T-helper 2 cell treated with Interferon-gamma antibody and Interleukin-4, amounts not matched to agents 5 μg/mL and 100 μg/mL, for 36 hours (primary cell): ENCODE measurements at regions not wholly inside any gene's neighbourhood (a gene's known extent, or its start where the extent isn't known, plus 50 kb on each side); places are given as distances from the start of the nearest gene placed in this dataset.
"Not testable (repeated sequence)": the region's sequence is repeated elsewhere in the genome, so short reads cannot be mapped to it uniquely, and the experiment has no call there.

Source experiments
- DNase-seq: peaks from one replicate; pipeline ENCODE4 v3.0.0; 2021; ENCODE audit warnings: low spot score
- H3K27ac Mint-ChIP-seq: one replicate; pipeline ENCODE4 v1.8.0; 2021; ENCODE audit warnings: mild to moderate bottlenecking, mixed read lengths
- H3K27me3 Mint-ChIP-seq: one replicate; pipeline ENCODE4 v1.8.0; 2021; ENCODE audit warnings: low read depth, mixed read lengths
- H3K36me3 Mint-ChIP-seq: one replicate; pipeline ENCODE4 v1.8.0; 2021; ENCODE audit warnings: low read depth, mixed read lengths
- H3K4me1 Mint-ChIP-seq: one replicate; pipeline ENCODE4 v1.8.0; 2021; ENCODE audit warnings: low read depth, mixed read lengths
- H3K4me3 Mint-ChIP-seq: one replicate; pipeline ENCODE4 v1.8.0; 2022; ENCODE audit warnings: mild to moderate bottlenecking, moderate library complexity, mixed read lengths
- H3K9me3 Mint-ChIP-seq: one replicate; pipeline ENCODE4 v1.8.0; 2021; ENCODE audit warnings: mixed read lengths

- H3K9me3 Mint-ChIP-seq, H3K4me3 Mint-ChIP-seq, DNase-seq, H3K27me3 Mint-ChIP-seq, H3K36me3 Mint-ChIP-seq, H3K27ac Mint-ChIP-seq, H3K4me1 Mint-ChIP-seq: not testable (repeated sequence)
Measured at GRCh38 chr5:111612013-111612630, 99.8 kb upstream of the STARD4 start.

DNA sequence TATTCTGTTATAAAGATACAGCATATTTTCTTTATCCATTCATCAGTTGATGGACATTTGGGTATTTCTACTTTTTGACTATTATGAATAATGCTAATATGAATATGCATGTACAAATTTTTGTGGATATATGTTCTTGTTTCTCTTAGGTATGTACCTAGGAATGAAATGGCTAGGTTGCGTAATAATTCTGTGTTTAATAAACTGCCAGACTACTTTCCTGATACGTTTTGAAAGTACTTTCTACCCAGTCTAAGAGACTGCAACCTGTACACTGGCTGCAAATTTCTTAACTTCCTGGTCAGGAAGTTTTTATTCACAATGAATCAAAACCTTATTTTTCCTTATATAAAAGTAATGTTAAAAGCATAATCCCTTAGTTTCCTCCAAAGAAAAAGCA is 93.9 kb upstream of the STARD4 start:
- no peak for DNase-seq
- peaks cover 5% of the 10 kb centered on the region for H3K9me3 Mint-ChIP-seq
- H3K4me1 Mint-ChIP-seq: no peaks in the 10 kb centered on the region
- peaks cover 2% of the 10 kb centered on the region for H3K27me3 Mint-ChIP-seq
- H3K36me3 Mint-ChIP-seq: no peaks in the 10 kb centered on the region
- H3K27ac Mint-ChIP-seq: no peak overlapping the region
- H3K4me3 Mint-ChIP-seq: no peak overlapping the region

DNA sequence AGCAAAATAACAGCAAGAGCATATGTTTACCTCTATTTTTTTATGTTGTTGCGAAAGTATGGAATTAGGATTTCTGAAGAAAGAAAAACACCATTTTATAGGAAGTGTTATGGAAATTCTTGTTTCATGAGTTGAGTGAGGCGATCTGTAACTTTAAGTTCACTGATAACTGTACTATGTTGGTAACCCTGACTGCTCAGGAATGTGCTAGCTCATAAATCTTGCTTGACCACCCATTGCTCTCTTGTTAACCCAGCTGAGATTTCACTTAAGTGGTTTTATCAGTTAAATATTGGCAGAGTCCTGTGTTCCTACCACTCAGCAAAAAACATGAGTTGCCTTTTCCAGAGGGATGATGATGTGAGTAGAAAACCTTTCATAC is 91.1 kb upstream of the STARD4 start:
- Mint-ChIP-seq H3K4me3 (no peak overlapping the region), H3K27me3 (peaks cover 2% of the 10 kb centered on the region), H3K4me1 (no peaks in the 10 kb centered on the region), H3K36me3 (no peaks in the 10 kb centered on the region), H3K9me3 (no peaks in the 10 kb centered on the region), H3K27ac (no peak overlapping the region)
- DNase-seq: no peak

- no peak for DNase-seq
Measured at GRCh38 chr5:111602817-111603445, 90.6 kb upstream of the STARD4 start.

DNA sequence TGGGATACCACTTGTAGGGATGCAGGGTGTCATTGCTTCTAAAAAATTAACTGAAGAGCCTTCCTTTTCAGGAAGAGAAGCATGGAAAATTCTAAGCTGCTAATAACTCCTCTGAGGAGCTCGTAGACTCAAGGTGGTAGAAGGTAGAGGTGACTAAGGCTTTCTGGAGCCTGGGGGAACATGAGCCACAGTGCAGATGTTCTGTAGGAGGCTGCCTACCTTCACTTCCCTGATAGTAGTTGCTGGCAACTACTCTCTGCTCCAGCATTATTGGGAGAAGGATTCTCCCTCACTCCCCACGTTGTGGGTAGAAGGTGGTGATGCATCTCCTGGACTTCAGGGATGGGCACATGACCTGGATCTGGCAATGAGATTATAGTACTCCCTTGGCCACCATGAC is 86.7 kb upstream of the STARD4 start:
- peaks cover 4% of the 10 kb centered on the region for H3K9me3 Mint-ChIP-seq
- no peak for DNase-seq
- no peaks in the 10 kb centered on the region for H3K36me3 Mint-ChIP-seq
- no peak overlapping the region for H3K27ac Mint-ChIP-seq
- no peaks in the 10 kb centered on the region for H3K4me1 Mint-ChIP-seq
- no peak overlapping the region for H3K4me3 Mint-ChIP-seq
- H3K27me3 Mint-ChIP-seq: no peaks in the 10 kb centered on the region

More at GRCh38 chr5:111602817-111603445, 90.6 kb upstream of the STARD4 start:
- Mint-ChIP-seq H3K27me3 (peaks cover 2% of the 10 kb centered on the region), H3K4me1 (no peaks in the 10 kb centered on the region), H3K4me3 (no peak overlapping the region), H3K36me3 (no peaks in the 10 kb centered on the region), H3K27ac (no peak overlapping the region), H3K9me3 (no peaks in the 10 kb centered on the region)

DNA sequence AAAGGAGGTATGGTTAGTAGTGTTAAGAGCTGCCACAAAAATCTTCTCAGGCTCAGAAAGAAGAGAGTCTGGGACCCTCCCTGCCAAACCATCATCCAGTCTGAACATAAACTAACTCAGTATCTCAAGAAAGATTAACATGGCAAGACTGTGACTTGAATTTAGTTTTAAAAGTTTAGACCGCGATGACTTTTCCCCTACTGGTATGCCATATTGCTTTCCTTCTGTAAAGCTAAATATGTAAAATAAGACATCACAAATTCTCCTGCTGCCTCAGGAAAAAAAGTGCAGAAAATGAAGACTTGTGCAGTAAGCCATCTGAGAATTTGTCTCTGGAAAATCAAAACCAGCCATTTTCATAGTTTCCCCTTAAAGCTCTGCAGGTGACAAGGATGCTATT is 85.2 kb upstream of the STARD4 start:
- Mint-ChIP-seq H3K4me3 (no peak overlapping the region), H3K9me3 (peaks cover 4% of the 10 kb centered on the region), H3K27ac (no peak overlapping the region), H3K36me3 (no peaks in the 10 kb centered on the region), H3K27me3 (no peaks in the 10 kb centered on the region), H3K4me1 (no peaks in the 10 kb centered on the region)
- DNase-seq: no peak

GRCh38 chr5:111596705-111597104 is 84.4 kb upstream of the STARD4 start:
- Mint-ChIP-seq H3K4me3 (no peak overlapping the region), H3K27me3 (no peaks in the 10 kb centered on the region), H3K9me3 (peaks cover 4% of the 10 kb centered on the region), H3K27ac (no peak overlapping the region), H3K36me3 (no peaks in the 10 kb centered on the region), H3K4me1 (no peaks in the 10 kb centered on the region)
- DNase-seq: no peak

DNA sequence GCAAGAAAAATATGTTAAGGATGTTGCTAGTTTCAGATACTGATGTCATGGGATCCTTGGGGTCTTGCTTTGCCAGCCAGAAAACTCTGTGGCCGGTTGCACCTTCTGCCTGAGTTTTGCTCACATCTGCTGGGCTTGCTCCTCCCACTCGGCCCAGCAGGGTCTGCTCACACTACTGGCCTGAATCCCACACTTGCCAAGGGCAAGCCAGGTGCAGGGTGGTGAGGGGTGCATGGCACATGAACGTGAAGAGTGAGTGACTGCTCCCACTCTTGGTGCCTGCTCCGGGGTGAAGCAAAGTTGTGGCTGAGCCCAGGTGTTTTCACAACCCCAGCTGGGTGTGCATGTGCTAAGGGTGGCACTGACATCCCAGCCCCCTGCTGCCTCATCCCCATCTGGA is 83.1 kb upstream of the STARD4 start:
- no peaks in the 10 kb centered on the region for H3K36me3 Mint-ChIP-seq
- DNase-seq: no peak
- no peak overlapping the region for H3K27ac Mint-ChIP-seq
- no peaks in the 10 kb centered on the region for H3K27me3 Mint-ChIP-seq
- no peaks in the 10 kb centered on the region for H3K4me1 Mint-ChIP-seq
- peaks cover 4% of the 10 kb centered on the region for H3K9me3 Mint-ChIP-seq
- no peak overlapping the region for H3K4me3 Mint-ChIP-seq

GRCh38 chr5:111589316-111589715 is 77.0 kb upstream of the STARD4 start:
- H3K4me3 Mint-ChIP-seq: no peak overlapping the region
- peaks cover 10% of the 10 kb centered on the region for H3K4me1 Mint-ChIP-seq
- H3K27ac Mint-ChIP-seq: no peak overlapping the region
- H3K27me3 Mint-ChIP-seq: no peaks in the 10 kb centered on the region
- H3K36me3 Mint-ChIP-seq: no peaks in the 10 kb centered on the region
- H3K9me3 Mint-ChIP-seq: no peaks in the 10 kb centered on the region
- DNase-seq: no peak

DNA sequence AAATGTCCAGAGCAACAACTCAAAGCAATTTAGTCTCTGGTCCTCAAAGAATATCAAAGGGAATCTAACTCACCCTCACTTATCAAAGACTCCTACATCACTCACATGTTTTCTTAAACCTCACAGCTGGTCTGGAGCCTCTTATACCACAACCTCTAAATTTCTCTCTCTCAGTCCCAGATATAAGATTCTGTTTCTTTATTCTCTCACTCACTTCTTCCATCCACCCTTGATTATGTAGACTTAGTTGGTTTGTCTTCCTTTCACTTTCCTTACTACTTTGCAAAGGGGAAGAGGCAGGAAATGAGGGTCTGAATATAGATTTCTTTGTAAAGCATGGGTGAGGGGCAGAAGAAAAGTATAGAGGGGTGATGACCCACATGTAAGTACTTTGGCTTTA is 75.4 kb upstream of the STARD4 start:
- H3K4me1 Mint-ChIP-seq: peaks cover 17% of the 10 kb centered on the region
- no peaks in the 10 kb centered on the region for H3K36me3 Mint-ChIP-seq
- no peak overlapping the region for H3K4me3 Mint-ChIP-seq
- no peak overlapping the region for H3K27ac Mint-ChIP-seq
- no peak for DNase-seq
- H3K27me3 Mint-ChIP-seq: no peaks in the 10 kb centered on the region
- no peaks in the 10 kb centered on the region for H3K9me3 Mint-ChIP-seq

- no peak overlapping the region for H3K4me3 Mint-ChIP-seq
- H3K36me3 Mint-ChIP-seq: no peaks in the 10 kb centered on the region
- H3K9me3 Mint-ChIP-seq: no peaks in the 10 kb centered on the region
- no peak for DNase-seq
- no peak overlapping the region for H3K27ac Mint-ChIP-seq
- peaks cover 17% of the 10 kb centered on the region for H3K4me1 Mint-ChIP-seq
- H3K27me3 Mint-ChIP-seq: no peaks in the 10 kb centered on the region
Measured at GRCh38 chr5:111585946-111586345, 73.6 kb upstream of the STARD4 start.

GRCh38 chr5:111585291-111585690 is 73.0 kb upstream of the STARD4 start:
- Mint-ChIP-seq H3K27ac (peak overlapping the region; percentile 56), H3K27me3 (no peaks in the 10 kb centered on the region), H3K4me1 (peaks cover 17% of the 10 kb centered on the region), H3K36me3 (no peaks in the 10 kb centered on the region), H3K9me3 (no peaks in the 10 kb centered on the region), H3K4me3 (no peak overlapping the region)
- no peak for DNase-seq

- DNase-seq: peak; percentile 45
- Mint-ChIP-seq H3K4me3 (peak overlapping the region; percentile 39), H3K36me3 (no peaks in the 10 kb centered on the region), H3K9me3 (no peaks in the 10 kb centered on the region), H3K27ac (peak overlapping the region; percentile 56), H3K4me1 (peaks cover 17% of the 10 kb centered on the region), H3K27me3 (no peaks in the 10 kb centered on the region)
Measured at GRCh38 chr5:111584651-111585050, 72.3 kb upstream of the STARD4 start.

GRCh38 chr5:111583758-111584203 is 71.4 kb upstream of the STARD4 start:
- H3K27ac Mint-ChIP-seq: no peak overlapping the region
- H3K27me3 Mint-ChIP-seq: no peaks in the 10 kb centered on the region
- peaks cover 17% of the 10 kb centered on the region for H3K4me1 Mint-ChIP-seq
- H3K4me3 Mint-ChIP-seq: no peak overlapping the region
- no peaks in the 10 kb centered on the region for H3K36me3 Mint-ChIP-seq
- no peaks in the 10 kb centered on the region for H3K9me3 Mint-ChIP-seq
- DNase-seq: no peak
